Kidney capillary endothelial cell (primary cell): ENCODE measurements at regions not wholly inside any gene's neighbourhood (a gene's known extent, or its start where the extent isn't known, plus 50 kb on each side); places are given as distances from the start of the nearest gene placed in this dataset.

ENCODE experiments used
- DNase-seq: peaks from one replicate; pipeline ENCODE4 v3.0.0-alpha.2; 2018; ENCODE audit warnings: low spot score

GRCh38 chr2:64857581-64858471 is 131.4 kb upstream of the SLC1A4 start:
- DNase-seq = no peak

DNA sequence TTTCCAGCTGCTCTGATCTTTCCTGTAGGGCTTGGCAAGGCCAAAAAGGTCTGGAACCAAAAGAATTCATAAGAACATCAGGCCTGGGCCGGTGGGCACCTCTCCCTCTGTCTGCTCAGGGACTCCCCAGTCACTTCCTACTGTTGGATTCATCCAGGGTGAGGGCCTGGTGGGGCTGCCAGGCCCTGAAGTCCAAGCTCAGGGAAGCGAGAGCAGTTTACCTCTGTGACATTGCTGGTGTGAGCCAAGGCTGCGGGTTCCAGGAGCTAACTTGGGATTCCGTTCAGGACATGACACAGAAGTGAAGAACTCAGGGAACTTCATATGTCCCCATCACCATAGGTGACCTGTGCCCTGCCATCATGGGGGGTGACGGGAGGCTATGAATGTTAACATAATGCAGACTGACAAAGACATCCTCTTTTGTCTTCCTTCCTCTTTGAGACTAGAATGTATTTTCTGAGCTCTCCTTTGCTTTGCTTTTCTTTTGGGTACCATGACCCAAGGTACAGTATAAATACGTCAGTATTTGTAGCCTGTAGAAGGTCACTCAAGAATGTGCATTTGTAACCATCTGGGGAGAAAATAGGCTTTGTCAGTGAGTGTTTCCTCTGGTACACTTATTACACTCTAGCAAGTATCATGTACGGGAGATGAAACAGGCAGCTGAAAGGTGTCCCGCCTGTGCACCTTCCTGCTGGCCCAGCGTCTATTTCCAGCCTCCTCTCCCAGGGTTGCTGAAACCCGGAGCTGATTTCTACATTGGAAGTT is 130.5 kb upstream of the SLC1A4 start:
- DNase-seq = no peak

GRCh38 chr2:64859312-64860212 is 129.6 kb upstream of the SLC1A4 start:
- peak; percentile 60 for DNase-seq

DNA sequence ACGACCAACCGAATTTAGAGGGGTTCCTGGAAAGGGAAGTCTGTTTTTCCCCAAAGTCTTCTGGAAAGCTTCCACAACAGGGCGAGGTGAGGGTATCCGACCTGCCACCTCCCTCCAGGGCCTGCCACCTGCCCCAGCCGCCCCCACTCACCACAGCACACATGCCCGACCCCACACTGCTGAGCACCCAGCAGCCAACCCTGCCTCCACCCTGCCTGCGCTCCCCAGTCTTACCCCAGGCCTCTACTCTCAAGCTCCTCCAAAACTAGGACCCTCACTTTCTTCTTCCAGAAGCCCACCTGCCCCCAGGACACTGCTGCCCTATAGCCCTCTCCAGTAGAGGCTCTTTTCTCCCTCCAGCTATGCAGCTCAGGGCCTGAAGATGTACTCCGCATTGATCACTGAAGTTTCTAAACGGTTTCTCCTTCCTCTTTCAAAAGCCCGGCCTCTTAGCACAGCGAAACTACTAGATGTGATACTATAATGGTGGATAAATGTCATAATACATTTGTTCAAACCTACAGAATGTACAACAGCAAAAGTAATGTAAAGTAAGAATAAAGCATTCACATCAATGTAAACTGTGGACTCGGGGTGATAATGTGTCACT is 128.8 kb upstream of the SLC1A4 start:
- no peak for DNase-seq

- DNase-seq = no peak
Measured at GRCh38 chr2:64860936-64861335, 128.3 kb upstream of the SLC1A4 start.

DNA sequence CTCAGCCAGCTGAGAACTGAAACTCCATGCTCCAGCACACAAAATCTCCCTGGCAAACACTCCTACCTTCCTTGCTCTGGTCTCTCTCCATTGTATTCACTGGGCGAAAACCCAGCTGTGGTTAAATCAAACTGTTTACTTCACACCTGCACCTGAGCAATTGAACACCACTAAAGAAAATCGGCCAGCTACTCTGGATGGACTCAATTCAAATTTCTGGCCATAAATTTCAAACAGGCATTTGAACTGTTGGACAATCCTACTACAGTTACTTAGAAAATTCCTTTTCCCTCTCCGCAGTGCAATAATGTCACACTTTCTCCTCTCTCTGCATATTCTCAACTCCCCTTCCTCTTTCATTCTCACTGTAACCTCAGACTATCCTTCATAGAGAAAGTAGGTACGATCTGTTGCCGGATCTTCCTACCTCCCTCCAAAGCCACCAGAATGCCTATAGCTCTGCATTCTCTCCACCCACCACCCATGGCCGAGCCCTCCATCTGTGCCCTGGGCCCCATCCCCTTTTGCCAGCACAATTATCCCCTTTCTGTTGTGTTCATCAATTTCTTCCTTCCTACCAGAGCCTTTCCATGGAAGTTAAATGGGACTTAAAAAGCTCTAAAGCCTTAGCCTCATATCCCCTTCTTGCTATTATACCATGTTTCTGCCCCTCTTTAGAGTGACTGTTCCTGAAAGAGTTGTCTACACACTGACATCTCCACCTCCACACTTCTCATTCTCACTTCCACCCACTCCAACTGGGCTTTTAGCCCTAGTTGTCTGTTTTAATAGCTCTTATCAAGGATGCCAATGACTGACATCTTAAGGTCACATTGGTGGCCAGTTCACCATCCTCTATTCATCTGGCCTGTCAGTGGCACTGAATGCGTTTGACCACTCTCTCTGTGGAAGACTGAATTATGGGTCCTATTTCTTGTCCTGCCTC is 127.5 kb upstream of the SLC1A4 start:
- no peak for DNase-seq

GRCh38 chr2:64862623-64863022 is 126.6 kb upstream of the SLC1A4 start:
- no peak for DNase-seq

- DNase-seq = no peak
Measured at GRCh38 chr2:64863097-64863820, 125.9 kb upstream of the SLC1A4 start.

GRCh38 chr2:64865073-64865830 is 123.9 kb upstream of the SLC1A4 start:
- peak; percentile 72 for DNase-seq

- DNase-seq = no peak
Measured at GRCh38 chr2:64865831-64866345, 123.3 kb upstream of the SLC1A4 start.

DNA sequence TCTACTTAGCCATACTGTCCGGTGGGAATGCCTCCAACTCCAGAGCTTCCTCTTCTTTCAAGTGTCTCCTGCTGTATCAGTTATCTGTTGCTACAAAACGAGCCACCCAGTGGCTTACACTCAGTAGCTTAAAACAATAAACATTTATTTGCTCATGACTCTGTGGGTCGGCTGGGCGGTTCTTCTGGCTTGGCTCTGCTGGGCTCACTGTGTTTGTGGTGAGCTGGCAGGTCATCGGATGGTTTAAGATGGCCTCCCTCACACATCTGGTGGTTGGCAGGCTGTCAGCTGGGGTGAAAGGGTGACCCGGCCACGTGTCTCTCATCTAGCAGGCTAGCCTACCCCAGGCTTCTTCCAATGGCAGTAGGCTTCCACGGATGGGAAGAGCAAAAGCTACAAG is 122.4 kb upstream of the SLC1A4 start:
- no peak for DNase-seq

- no peak for DNase-seq
Measured at GRCh38 chr2:64867253-64867996, 121.8 kb upstream of the SLC1A4 start.

- no peak for DNase-seq
Measured at GRCh38 chr2:64869126-64869525, 120.1 kb upstream of the SLC1A4 start.

GRCh38 chr2:64873472-64873924 is 115.7 kb upstream of the SLC1A4 start:
- no peak for DNase-seq

DNA sequence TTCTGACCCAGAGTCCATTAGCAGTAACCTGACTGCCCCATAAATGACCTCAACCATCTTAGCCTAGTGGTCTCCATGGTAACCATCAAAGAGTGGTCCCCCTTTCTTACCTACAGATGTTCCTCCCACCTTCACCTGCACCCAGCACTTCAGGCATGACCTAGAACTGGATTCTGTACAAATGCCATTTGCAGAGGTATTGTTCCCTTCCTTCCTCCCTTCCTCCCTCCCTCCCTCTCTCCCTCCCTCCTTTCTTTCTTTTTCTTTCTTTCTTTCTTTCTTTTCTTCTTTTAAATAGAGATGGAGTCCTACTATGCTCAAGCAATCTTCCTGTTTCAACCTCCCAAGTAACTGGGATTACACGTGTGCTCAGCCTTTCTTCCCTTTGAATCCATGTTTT is 114.6 kb upstream of the SLC1A4 start:
- no peak for DNase-seq

DNA sequence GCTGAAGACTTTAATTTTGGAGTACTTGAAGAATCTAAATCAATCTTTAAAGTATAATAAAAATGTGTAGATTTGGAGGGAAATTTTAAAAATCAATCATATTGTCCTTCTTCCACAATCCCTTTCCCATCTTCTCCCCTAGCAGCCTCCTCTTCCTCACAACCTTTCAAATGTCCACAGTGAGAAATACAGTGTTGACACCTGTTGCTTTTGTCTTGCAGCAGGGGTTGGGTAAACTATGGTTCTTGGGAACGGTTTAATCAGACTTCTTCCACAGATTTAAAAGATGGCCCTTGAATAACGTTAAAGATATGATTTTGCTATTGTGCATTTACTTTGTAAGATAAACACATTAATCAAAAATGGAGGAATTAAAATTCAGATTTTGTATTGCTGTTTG is 113.8 kb upstream of the SLC1A4 start:
- DNase-seq = no peak

GRCh38 chr2:64876137-64876647 is 113.0 kb upstream of the SLC1A4 start:
- DNase-seq = peak; percentile 76

DNA sequence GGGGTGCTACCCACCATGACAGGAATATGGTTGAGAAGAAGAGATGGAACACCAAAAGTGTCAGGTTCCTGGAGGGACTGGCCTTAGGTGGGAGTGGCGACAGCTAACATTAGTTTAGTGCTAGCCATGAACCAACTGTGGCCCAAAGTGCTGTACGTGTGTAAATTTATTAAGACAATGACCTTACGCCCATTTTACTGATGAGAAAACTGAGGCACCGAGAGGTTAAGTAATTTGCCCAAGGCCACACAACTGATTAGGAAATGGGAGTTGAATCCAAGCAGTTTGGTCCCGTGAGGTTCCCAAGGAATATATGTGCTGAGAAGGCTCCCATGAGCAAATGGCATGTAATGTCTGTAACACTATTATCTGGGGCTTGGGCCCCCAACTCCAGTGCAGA is 109.5 kb upstream of the SLC1A4 start:
- DNase-seq = no peak
